ENCODE measurements at regions not wholly inside any gene's neighbourhood (a gene's known extent, or its start where the extent isn't known, plus 50 kb on each side); places are given as distances from the start of the nearest gene placed in this dataset.

- no peak for DNase-seq (ENCODE audit: low read depth in 1 of 2, low spot score in 1 of 2)
These were observed 242.2 kb downstream of the B3GLCT start for GRCh38 chr13:31441800-31442510.

- DNase-seq (ENCODE audit: low read depth in 1 of 2, low spot score in 1 of 2), result no peak
These were observed 242.8 kb downstream of the B3GLCT start for GRCh38 chr13:31442571-31442970.

- no peak for DNase-seq (ENCODE audit: low read depth in 1 of 2, low spot score in 1 of 2)
These were observed 244.6 kb downstream of the B3GLCT start for GRCh38 chr13:31444266-31444856.

- no peak for DNase-seq (ENCODE audit: low read depth in 1 of 2, low spot score in 1 of 2)
These were observed 252.8 kb downstream of the B3GLCT start for GRCh38 chr13:31452525-31452924.

- DNase-seq (ENCODE audit: low read depth in 1 of 2, low spot score in 1 of 2), result no peak
These were observed 255.8 kb downstream of the B3GLCT start for GRCh38 chr13:31455581-31455980.

GRCh38 chr13:31456056-31456455, 256.3 kb downstream of the B3GLCT start:
- DNase-seq (ENCODE audit: low read depth in 1 of 2, low spot score in 1 of 2), result no peak

- DNase-seq (ENCODE audit: low read depth in 1 of 2, low spot score in 1 of 2), result no peak
These were observed 260.3 kb downstream of the B3GLCT start for GRCh38 chr13:31460061-31460460.

- no peak for DNase-seq (ENCODE audit: low read depth in 1 of 2, low spot score in 1 of 2)
These were observed 262.1 kb downstream of the B3GLCT start for GRCh38 chr13:31461923-31462322.

- DNase-seq (ENCODE audit: low read depth in 1 of 2, low spot score in 1 of 2), result no peak
These were observed 263.0 kb downstream of the B3GLCT start for GRCh38 chr13:31462766-31463165.

GRCh38 chr13:31468114-31468902, 268.5 kb downstream of the B3GLCT start:
- no peak for DNase-seq (ENCODE audit: low read depth in 1 of 2, low spot score in 1 of 2)

- no peak for DNase-seq (ENCODE audit: low read depth in 1 of 2, low spot score in 1 of 2)
These were observed 269.6 kb downstream of the B3GLCT start for GRCh38 chr13:31469377-31469776.

- no peak for DNase-seq (ENCODE audit: low read depth in 1 of 2, low spot score in 1 of 2)
These were observed 263.1 kb upstream of the RXFP2 start for GRCh38 chr13:31476266-31476665.

GRCh38 chr13:31476753-31477152, 262.6 kb upstream of the RXFP2 start:
- no peak for DNase-seq (ENCODE audit: low read depth in 1 of 2, low spot score in 1 of 2)

GRCh38 chr13:31477961-31478360, 261.4 kb upstream of the RXFP2 start:
- no peak for DNase-seq (ENCODE audit: low read depth in 1 of 2, low spot score in 1 of 2)

GRCh38 chr13:31485183-31485582, 254.1 kb upstream of the RXFP2 start:
- no peak for DNase-seq (ENCODE audit: low read depth in 1 of 2, low spot score in 1 of 2)

GRCh38 chr13:31485651-31486051, 253.7 kb upstream of the RXFP2 start:
- no peak for DNase-seq (ENCODE audit: low read depth in 1 of 2, low spot score in 1 of 2)

- DNase-seq (ENCODE audit: low read depth in 1 of 2, low spot score in 1 of 2), result no peak
These were observed 244.0 kb upstream of the RXFP2 start for GRCh38 chr13:31495336-31495735.

- DNase-seq (ENCODE audit: low read depth in 1 of 2, low spot score in 1 of 2), result no peak
These were observed 240.1 kb upstream of the RXFP2 start for GRCh38 chr13:31499274-31499673.

- no peak for DNase-seq (ENCODE audit: low read depth in 1 of 2, low spot score in 1 of 2)
These were observed 235.7 kb upstream of the RXFP2 start for GRCh38 chr13:31503626-31504025.

GRCh38 chr13:31504918-31505317, 234.4 kb upstream of the RXFP2 start:
- no peak for DNase-seq (ENCODE audit: low read depth in 1 of 2, low spot score in 1 of 2)

- no peak for DNase-seq (ENCODE audit: low read depth in 1 of 2, low spot score in 1 of 2)
These were observed 227.0 kb upstream of the RXFP2 start for GRCh38 chr13:31512331-31512730.

GRCh38 chr13:31514932-31515331, 224.4 kb upstream of the RXFP2 start:
- no peak for DNase-seq (ENCODE audit: low read depth in 1 of 2, low spot score in 1 of 2)

Measured in activated T-helper 1 cell treated with anti-CD3 and anti-CD28 coated beads, Interleukin-2, amount 50 U/mL, for 16 hours (primary cell).